Testis (tissue), 2 donors: ENCODE measurements at regions not wholly inside any gene's neighbourhood (a gene's known extent, or its start where the extent isn't known, plus 50 kb on each side); places are given as distances from the start of the nearest gene placed in this dataset.

ENCODE experiments used
- POLR2A ChIP-seq: fragments of 450-650 bp; IDR thresholded peaks from one replicate; pipeline ENCODE4 v1.6.1; 2017; ENCODE audit warnings: antibody characterized with exemption, mild to moderate bottlenecking, moderate library complexity
- TF ChIP-seq, protein P1 (sequence below), 3 experiments: fragments of 450-650 bp in 2 of 3; fragments of 200-600 bp in 1 of 3; sonication (generic) in 1 of 3; IDR thresholded peaks; one replicate each; pipeline ENCODE4 v1.5.1; 2016 to 2019; ENCODE audit warnings: antibody characterized with exemption in 3 of 3, mild to moderate bottlenecking in 2 of 3, moderate library complexity in 1 of 3

DNA sequence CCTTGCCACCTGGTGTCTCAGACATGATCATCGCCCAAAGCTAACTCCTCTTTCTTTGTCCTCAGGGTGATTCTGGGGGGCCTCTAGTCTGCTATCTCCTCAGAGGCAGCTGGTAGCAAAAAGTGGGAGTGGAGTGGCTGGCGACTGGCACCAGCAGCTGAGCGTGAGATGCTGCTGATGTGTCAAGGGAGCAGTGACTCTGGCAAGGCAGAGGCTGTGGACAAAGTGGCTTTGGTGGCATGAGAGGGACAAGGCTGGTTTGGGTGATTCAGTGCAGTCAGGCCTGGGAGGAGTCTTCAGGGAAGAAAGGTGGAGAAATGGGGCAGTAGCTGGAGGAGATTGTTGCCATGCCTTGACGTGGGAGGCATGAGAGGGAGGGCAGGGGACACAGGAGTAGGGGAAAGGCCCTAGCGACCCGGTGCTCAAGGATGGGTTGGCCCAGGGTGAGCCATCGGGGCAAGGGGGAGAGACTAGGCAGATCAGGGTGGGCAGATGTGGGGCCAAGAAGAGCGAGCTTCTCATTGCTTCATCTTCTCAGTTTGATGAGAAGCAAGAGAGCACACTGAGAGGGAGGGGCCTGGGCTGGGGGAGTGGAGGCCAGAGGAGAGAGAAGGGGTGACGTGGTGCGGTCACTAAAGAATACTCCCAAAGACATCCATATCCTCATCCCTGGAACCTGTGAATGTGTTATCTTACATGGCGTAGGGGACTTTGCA lies 64.2 kb upstream of the SPTLC1 start:
- TF ChIP-seq, protein P1, sequence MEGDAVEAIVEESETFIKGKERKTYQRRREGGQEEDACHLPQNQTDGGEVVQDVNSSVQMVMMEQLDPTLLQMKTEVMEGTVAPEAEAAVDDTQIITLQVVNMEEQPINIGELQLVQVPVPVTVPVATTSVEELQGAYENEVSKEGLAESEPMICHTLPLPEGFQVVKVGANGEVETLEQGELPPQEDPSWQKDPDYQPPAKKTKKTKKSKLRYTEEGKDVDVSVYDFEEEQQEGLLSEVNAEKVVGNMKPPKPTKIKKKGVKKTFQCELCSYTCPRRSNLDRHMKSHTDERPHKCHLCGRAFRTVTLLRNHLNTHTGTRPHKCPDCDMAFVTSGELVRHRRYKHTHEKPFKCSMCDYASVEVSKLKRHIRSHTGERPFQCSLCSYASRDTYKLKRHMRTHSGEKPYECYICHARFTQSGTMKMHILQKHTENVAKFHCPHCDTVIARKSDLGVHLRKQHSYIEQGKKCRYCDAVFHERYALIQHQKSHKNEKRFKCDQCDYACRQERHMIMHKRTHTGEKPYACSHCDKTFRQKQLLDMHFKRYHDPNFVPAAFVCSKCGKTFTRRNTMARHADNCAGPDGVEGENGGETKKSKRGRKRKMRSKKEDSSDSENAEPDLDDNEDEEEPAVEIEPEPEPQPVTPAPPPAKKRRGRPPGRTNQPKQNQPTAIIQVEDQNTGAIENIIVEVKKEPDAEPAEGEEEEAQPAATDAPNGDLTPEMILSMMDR (IDR thresholded peaks at IDR 0.05) = no peak
- no peak for TF ChIP-seq POLR2A
